NCI-H460 (cell line): ENCODE measurements at regions not wholly inside any gene's neighbourhood (a gene's known extent, or its start where the extent isn't known, plus 50 kb on each side); places are given as distances from the start of the nearest gene placed in this dataset.

ENCODE experiments used
- DNase-seq: peaks from one replicate; pipeline ENCODE4 v3.0.0-alpha.2; 2016; ENCODE audit warnings: low read depth; ENCODE audit errors: extremely low read depth

DNA sequence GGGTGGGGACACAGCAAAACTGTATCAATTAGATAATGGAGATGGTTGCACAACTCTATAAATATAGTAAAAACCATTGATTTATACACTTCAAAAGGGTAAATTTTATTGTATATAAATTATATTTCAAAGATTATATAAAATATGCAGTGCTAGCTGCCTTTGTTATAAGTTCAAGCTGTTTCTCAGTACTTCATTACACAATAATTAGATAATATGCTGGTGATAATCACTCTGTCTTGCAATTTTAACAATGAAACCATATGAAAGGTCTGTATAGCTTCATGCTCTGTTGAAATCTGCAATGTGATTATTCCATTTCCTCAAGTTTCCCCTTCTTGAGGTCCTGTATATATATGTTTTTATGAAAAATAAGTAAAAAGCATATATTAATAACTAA is 73.4 kb upstream of the PLS3 start:
- DNase-seq: no peak

DNA sequence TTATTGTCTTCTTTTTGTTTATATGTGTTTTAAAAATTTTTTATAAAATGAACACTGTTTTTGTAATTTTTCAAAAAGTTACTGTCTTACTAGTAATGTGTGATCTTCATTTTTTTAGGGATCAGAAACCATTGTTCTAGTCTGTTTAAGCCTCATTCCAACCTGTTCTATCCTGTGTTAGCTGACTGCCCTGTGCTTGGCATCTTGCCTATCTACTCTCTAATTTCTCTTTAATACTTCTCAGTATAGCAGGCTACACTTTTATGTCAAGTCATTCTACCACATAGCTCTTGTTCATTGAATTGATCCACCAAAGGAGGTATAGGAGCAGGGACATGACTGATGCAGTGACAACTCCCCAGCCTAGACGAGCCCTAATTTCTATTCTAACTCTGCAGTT is 70.2 kb upstream of the PLS3 start:
- DNase-seq: no peak

- DNase-seq: no peak
Measured at GRCh38 chrX:115491766-115492165, 69.2 kb upstream of the PLS3 start.

DNA sequence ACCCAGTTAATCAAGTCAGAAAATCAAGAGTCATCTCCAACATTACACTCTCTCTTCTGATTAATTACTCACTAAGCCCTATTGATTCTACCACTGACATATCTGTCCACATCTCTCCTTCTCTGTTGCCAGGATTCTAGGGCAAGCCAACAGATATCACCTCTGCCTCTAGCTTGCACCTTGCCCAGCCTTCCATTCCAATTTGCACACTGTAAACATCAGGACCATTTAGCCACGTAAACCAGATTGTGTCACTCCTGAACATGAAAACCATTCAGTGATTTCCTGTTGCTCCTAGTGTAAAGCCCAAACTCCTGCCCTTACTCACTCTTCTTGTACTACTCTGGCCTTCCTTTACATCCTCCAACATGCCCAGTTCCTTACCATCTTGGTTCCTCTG is 68.0 kb upstream of the PLS3 start:
- no peak for DNase-seq

DNA sequence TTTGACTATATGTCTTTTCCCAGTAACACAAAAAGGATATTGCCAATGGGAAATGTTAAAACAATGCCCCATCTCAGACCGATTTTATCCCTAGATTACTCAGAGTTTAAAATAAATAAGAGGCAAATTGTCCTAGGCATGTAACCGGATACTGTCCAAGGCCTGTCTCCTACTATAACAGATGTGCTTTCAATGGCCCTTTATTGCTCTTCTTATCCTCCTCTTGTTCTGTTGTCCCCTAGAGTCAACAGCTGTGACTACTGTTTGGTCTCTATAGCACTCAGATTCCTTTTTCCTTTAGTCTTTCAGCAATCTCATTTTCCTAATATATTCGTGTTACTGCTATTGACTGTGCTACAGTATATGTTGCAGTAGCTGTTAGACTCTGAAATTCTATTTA is 66.8 kb upstream of the PLS3 start:
- no peak for DNase-seq

GRCh38 chrX:115499112-115499805 is 61.7 kb upstream of the PLS3 start:
- DNase-seq: no peak

GRCh38 chrX:115503099-115503498 is 57.9 kb upstream of the PLS3 start:
- no peak for DNase-seq

- DNase-seq: no peak
Measured at GRCh38 chrX:115504167-115504566, 56.8 kb upstream of the PLS3 start.
